Esophagus squamous epithelium (tissue), 4 donors: ENCODE measurements at regions not wholly inside any gene's neighbourhood (a gene's known extent, or its start where the extent isn't known, plus 50 kb on each side); places are given as distances from the start of the nearest gene placed in this dataset.

ENCODE experiments used
- POLR2A ChIP-seq, 4 donors: fragments of 450-650 bp; IDR thresholded peaks; one replicate each; pipeline ENCODE4 v1.6.1; 2017; ENCODE audit warnings: antibody characterized with exemption in 4 of 4, mild to moderate bottlenecking in 4 of 4, moderate library complexity in 3 of 4
- TF ChIP-seq, protein P1 (sequence below), 6 experiments: fragments of 450-650 bp in 4 of 6; fragments of 200-600 bp in 2 of 6; sonication (generic) in 2 of 6; IDR thresholded peaks; one replicate each; pipeline ENCODE4 v1.5.1; 2016 to 2019; ENCODE audit warnings: antibody characterized with exemption in 6 of 6, mild to moderate bottlenecking in 4 of 6, moderate library complexity in 4 of 6

DNA sequence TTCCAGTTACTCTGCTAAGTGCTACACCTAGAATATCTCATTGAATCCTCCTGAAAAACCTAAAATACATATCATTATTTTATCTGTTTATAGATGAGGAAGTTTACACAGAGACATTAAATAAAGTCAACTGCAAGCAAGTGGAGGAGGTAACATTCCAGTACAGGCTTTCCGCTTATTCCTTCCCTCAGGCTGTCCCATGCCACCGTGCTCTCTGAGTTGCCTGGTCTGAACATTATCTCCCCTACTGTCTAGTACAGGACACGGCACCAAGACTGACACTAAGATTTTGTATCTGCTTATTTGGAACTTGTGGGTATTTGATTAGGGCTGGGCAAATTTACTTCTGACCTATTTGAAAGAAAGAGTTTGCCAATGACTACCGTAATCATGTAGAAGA is 172.4 kb upstream of the STK32A start:
- TF ChIP-seq, protein P1, sequence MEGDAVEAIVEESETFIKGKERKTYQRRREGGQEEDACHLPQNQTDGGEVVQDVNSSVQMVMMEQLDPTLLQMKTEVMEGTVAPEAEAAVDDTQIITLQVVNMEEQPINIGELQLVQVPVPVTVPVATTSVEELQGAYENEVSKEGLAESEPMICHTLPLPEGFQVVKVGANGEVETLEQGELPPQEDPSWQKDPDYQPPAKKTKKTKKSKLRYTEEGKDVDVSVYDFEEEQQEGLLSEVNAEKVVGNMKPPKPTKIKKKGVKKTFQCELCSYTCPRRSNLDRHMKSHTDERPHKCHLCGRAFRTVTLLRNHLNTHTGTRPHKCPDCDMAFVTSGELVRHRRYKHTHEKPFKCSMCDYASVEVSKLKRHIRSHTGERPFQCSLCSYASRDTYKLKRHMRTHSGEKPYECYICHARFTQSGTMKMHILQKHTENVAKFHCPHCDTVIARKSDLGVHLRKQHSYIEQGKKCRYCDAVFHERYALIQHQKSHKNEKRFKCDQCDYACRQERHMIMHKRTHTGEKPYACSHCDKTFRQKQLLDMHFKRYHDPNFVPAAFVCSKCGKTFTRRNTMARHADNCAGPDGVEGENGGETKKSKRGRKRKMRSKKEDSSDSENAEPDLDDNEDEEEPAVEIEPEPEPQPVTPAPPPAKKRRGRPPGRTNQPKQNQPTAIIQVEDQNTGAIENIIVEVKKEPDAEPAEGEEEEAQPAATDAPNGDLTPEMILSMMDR (IDR thresholded peaks at IDR 0.05) = no peak
- no peak for TF ChIP-seq POLR2A (IDR thresholded peaks at IDR 0.05)
